H1 (cell line): ENCODE measurements at regions not wholly inside any gene's neighbourhood (a gene's known extent, or its start where the extent isn't known, plus 50 kb on each side); places are given as distances from the start of the nearest gene placed in this dataset.

Experiments
- KDM1A ChIP-seq: fragments of 200-600, 300-600 bp; sonication (generic); IDR thresholded peaks from 2 replicates; pipeline ENCODE4 v1.7.1; 2016; ENCODE audit warnings: mild to moderate bottlenecking, low read length, borderline replicate concordance
- POLR2AphosphoS5 ChIP-seq: IDR thresholded peaks from 2 replicates; pipeline ENCODE4 v1.6.1; 2011; ENCODE audit warnings: low read depth, low read length
- RFX5 ChIP-seq: IDR thresholded peaks from 2 replicates; pipeline ENCODE4 v1.6.1; 2011; ENCODE audit warnings: low read depth, low read length, improper control_type of control experiment, borderline replicate concordance

GRCh38 chr6:51057296-51057695, 238.6 kb downstream of the TFAP2B start:
- TF ChIP-seq RFX5 (no peak), POLR2AphosphoS5 (no peak), KDM1A (no peak)
